ENCODE measurements at regions not wholly inside any gene's neighbourhood (a gene's known extent, or its start where the extent isn't known, plus 50 kb on each side); places are given as distances from the start of the nearest gene placed in this dataset.

DNA sequence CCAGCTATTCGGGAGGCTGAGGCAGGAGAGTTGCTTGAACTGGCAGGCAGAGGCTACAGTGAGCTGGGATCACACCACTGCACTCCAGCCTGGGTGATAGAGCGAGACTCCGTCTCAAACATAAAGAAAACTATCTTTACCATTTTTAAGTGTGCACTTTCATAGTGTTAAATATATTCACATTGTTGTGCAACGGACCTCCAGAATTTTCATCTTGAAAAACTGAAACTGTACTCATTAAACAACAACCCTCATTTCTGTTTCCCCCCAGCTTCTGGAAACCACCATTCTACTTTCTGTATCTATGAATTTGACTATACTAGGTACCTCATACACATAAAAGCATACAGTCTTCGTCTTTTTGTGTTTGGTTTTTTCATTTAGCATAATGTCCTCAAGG is 375.1 kb downstream of the SHQ1 start:
- TF ChIP-seq, protein P1, sequence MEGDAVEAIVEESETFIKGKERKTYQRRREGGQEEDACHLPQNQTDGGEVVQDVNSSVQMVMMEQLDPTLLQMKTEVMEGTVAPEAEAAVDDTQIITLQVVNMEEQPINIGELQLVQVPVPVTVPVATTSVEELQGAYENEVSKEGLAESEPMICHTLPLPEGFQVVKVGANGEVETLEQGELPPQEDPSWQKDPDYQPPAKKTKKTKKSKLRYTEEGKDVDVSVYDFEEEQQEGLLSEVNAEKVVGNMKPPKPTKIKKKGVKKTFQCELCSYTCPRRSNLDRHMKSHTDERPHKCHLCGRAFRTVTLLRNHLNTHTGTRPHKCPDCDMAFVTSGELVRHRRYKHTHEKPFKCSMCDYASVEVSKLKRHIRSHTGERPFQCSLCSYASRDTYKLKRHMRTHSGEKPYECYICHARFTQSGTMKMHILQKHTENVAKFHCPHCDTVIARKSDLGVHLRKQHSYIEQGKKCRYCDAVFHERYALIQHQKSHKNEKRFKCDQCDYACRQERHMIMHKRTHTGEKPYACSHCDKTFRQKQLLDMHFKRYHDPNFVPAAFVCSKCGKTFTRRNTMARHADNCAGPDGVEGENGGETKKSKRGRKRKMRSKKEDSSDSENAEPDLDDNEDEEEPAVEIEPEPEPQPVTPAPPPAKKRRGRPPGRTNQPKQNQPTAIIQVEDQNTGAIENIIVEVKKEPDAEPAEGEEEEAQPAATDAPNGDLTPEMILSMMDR (IDR thresholded peaks at IDR 0.05; ENCODE audit: poor library complexity), result no peak
- TF ChIP-seq EZH2 (IDR thresholded peaks at IDR 0.05; ENCODE audit: borderline replicate concordance), result no peak

All from hepatocyte (in vitro differentiated cells).